Activated CD4-positive, alpha-beta T cell treated with anti-CD3 and anti-CD28 coated beads, Interleukin-2, amount 50 U/mL, for 24 hours (primary cell): ENCODE measurements at regions not wholly inside any gene's neighbourhood (a gene's known extent, or its start where the extent isn't known, plus 50 kb on each side); places are given as distances from the start of the nearest gene placed in this dataset.
"Not testable (repeated sequence)": the region's sequence is repeated elsewhere in the genome, so short reads cannot be mapped to it uniquely, and the experiment has no call there.

Experiments used
- DNase-seq, 2 donors: peaks; one replicate each; pipeline ENCODE4 v3.0.0-alpha.2; 2020; ENCODE audit warnings: low read depth in 1 of 2, low spot score in 1 of 2

GRCh38 chr9:124164811-124165210 is 92.9 kb upstream of the NEK6 start:
- DNase-seq = no peak

DNA sequence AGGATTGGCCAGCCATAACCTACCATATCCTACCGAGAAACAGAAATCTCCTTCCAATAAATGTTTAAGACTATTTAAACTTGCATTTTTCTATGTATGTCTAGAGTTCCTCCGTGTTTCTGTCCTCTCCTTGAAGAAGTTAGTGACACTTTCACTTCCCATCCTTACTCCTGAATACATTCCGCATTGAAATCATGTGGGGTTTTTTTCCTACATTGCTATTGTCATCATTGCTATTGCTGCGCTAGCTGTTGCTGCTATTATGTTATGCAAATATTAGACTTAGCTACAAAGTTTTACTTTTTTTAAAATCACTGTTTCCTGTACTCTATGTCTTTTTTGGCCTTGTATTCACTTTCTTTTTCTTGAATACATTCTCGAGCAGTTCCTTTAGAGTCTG is 83.3 kb upstream of the NEK6 start:
- no peak for DNase-seq

- not testable (repeated sequence) for DNase-seq
These were observed 80.2 kb upstream of the NEK6 start for GRCh38 chr9:124177522-124177921.

DNA sequence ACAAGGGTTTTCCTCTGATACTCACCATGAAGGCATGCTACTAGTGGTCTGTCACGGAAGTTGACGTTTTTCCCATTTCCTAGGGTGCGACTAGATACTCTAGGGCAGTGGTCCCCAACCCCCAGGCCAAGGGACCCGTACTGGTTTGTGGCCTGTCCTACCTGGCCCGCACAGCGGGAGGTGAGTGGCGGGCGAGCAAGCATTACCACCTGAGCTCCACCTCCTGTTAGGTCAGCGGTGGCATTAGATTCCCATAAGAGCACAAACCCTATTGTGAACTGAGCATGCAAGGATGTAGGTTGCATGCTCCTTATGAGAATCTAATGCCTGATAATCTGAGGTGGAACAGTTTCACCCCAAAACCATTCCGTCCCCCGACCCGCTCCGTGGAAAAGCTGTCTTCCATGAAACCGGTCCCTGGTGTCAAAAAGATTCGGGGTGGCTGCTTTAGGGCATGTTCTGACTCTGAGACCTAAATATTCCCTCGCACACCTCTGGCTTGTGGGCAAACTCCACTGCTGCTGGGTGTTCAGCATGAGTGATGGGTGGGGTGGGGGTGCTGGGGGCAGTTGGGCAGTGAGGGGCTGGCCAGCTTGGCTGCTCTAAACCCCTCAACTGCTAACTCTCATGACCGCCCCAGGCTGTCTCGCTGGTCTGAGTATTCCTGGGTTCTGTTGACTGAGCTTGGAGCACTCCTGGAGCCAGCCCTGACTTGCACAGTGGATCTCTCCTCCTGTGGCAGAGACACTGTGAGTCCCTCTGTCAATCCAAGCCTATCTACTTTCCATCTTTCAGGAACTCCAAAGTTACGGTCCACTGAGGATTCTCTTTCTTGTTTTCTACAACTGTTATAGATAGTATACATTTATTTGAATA is 78.3 kb upstream of the NEK6 start:
- no peak for DNase-seq

DNA sequence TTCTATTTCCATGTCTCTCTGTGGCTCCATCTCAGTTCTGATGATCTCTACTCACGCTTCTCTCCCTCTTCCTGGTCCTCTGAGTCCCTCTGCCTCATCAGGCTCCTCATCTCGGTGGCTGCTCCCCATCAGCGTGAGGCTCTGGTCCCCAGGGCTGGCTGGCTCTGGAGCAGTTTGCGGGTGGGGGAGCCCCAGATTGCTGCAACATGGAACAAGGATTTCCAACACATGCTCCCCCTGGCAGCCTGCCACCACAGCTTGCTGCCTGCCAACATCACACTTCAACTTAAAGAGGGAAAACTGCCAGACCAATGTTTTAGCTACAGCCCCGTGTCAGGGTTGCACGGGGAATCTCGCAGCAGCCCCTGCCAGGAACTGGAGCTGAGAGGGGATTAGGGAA is 77.2 kb upstream of the NEK6 start:
- no peak for DNase-seq

- no peak for DNase-seq
These were observed 75.0 kb upstream of the NEK6 start for GRCh38 chr9:124182741-124183140.

GRCh38 chr9:124183772-124184171 is 74.0 kb upstream of the NEK6 start:
- no peak for DNase-seq

DNA sequence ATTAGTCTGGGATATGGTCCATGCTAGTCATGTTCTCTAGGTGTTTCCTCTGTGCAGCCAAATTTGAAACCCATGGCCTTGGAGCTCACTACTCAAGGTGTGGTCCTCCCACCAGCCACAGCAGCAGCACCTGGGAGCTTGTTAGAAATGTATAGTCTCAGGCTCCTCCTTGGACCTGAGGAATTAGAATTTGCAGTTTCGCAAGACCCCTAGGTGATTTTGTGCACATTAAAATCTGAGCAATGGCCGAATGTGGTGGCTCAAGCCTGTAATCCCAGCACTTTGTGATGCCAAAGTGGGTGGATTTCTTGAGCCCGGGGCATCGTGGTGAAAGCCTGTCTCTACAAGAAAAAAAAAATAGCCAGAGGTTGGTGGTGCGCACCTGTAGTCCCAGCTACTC is 72.3 kb upstream of the NEK6 start:
- no peak for DNase-seq

- no peak for DNase-seq
These were observed 70.4 kb upstream of the NEK6 start for GRCh38 chr9:124187311-124187710.

- DNase-seq = no peak
These were observed 69.2 kb upstream of the NEK6 start for GRCh38 chr9:124188331-124189110.

GRCh38 chr9:124190761-124191160 is 67.0 kb upstream of the NEK6 start:
- DNase-seq = no peak

GRCh38 chr9:124191691-124192395 is 65.9 kb upstream of the NEK6 start:
- no peak for DNase-seq

GRCh38 chr9:124196814-124197176 is 61.0 kb upstream of the NEK6 start:
- no peak for DNase-seq

- no peak for DNase-seq
These were observed 60.3 kb upstream of the NEK6 start for GRCh38 chr9:124197177-124198095.

DNA sequence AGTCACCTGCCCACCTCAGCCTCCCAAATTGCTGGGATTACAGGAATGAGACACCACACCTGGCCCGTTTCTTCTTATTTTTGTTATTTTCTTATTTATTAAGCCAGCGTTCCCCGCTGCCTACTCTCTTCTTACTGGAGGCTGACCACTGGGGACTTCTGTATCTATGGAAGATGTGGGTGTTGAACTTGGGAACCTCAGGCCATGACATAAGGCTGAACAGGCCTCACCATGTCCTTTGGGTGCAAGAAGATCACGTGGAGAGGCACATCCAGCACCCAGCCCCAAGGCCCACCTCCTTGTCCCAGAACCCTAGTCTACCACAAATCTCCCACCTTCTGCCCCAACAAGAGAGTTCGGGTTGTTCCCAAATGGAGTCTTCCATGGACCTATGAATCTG is 59.4 kb upstream of the NEK6 start:
- no peak for DNase-seq

DNA sequence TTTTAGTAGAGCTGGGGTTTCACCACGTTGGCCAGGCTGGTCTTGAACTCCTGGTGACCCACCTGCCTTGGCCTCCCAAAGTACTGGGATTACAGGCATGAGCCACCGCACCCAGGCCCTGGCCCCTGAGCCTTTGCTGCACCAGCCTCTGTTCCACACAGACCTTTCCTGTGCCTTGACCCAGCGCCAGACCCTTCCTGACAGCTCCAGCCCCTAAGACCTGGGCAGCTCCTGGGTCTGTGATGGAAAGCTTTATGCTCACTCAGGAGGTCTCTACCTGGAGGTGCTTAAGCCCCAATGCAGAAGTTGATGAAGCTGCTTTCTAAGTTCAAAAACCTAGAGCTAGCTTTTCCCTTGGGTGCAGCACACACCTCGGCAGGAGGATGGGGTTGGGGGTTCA is 58.8 kb upstream of the NEK6 start:
- DNase-seq = no peak

DNA sequence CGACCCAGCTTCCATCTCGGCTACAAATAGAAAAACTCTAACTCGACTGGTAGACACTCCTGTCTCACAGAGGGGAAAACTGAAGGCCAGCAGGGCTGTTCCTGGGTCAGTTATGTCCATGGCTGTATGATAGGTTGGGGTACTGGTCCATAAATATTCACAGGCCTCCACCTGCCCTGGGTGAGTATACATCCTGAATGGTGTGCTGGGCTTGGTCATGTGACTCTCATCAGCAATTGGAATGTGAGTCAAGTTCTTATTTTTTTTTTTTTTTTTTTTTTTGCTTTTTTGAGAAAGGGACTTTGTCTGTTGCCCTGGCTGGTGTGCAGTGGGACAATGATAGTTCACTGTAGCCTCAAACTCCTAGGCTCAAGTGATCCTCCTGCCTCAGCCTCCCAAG is 58.3 kb upstream of the NEK6 start:
- no peak for DNase-seq

DNA sequence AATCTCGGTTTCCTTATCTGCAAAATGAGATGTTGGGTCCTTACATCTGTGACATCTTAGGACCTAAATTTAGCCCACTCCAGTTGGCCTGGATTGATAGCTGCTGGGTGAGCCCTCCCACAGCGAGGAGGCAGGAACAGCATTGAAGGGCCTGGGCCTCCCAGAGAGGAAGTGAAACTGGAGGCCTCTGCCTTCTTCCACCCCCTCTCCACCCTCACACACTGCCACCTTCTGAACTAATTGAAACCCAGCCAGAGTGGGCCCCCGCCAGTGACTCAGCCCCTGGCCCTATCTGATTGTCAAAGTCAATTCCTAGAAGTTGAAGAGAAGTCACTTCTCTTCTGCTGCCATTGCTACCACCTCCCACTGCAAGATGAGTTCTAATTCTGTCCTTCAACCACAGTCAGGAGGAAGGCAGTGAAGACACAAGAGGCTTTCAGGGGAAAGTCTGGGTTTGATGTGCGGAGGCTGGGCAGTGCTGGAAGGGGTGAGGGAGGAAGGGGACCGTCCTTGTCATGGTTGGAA is 55.2 kb upstream of the NEK6 start:
- peak; percentile 57 to 81 for DNase-seq

GRCh38 chr9:124205686-124206352 is 51.9 kb upstream of the NEK6 start:
- no peak for DNase-seq

GRCh38 chr9:124206391-124206790 is 51.4 kb upstream of the NEK6 start:
- no peak for DNase-seq
